Hindlimb muscle (tissue), 1 donor: ENCODE measurements at regions not wholly inside any gene's neighbourhood (a gene's known extent, or its start where the extent isn't known, plus 50 kb on each side); places are given as distances from the start of the nearest gene placed in this dataset.
A peak's percentile ranks its signal among the peaks of the same experiment; 100 is the strongest.

Experiments
- DNase-seq: peaks from one replicate; pipeline ENCODE4 v3.0.0-alpha.2; 2013

DNA sequence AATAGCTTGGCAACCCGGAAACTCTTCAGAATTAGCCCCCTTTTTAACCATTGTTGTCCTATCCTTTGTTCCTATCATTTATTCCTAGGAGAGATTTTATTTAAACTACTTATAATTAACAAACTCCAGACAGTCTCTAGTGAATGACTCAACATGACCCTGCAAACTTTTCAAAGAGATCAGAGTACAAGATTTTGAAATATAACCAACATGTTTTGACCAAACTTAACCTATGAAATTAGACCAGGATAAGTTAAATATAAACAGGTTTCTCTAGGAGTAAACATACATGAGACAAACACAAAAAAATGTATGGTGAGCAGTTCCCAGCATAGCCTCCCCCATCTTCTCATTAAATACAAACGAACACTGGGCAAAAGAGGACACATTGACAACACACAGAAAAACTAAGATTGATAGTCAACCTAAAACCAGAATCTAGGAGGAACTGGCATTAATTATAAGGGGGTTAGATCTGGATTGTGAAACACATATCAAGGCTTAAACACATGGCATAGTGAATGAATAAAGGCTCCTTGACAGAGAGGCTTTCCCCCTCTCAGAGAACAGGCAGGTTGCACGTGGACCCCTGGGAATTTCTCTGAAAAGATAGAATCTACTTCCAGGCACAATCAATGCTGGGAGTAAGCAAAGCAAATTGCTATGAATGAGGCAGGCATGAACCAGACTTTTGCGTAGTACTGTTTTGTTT is 284.1 kb downstream of the IRS1 start:
- DNase-seq: no peak

GRCh38 chr2:226514895-226515294 is 284.7 kb downstream of the IRS1 start:
- DNase-seq: no peak

GRCh38 chr2:226511311-226511710 is 288.3 kb downstream of the IRS1 start:
- no peak for DNase-seq

GRCh38 chr2:226508683-226509082 is 290.9 kb downstream of the IRS1 start:
- no peak for DNase-seq

DNA sequence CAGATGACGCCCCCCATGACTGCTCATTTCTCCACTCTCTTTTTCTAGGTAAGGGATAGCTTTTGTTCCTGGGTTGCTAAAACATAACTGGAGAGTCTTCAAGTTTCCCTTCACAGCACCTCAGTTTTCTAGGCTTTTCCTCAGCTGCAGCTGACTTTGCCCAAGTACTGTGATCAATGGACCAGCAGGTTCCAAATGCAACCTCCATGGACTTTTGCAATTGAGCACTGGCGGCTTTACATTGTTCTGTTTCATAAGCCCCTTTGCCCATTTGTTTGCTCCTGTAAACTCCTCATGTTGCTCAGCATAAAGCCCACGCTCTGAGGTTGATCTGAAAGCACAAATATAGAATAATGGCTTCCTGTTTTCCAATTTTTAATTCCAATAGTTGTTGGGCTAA is 291.6 kb downstream of the IRS1 start:
- no peak for DNase-seq

DNA sequence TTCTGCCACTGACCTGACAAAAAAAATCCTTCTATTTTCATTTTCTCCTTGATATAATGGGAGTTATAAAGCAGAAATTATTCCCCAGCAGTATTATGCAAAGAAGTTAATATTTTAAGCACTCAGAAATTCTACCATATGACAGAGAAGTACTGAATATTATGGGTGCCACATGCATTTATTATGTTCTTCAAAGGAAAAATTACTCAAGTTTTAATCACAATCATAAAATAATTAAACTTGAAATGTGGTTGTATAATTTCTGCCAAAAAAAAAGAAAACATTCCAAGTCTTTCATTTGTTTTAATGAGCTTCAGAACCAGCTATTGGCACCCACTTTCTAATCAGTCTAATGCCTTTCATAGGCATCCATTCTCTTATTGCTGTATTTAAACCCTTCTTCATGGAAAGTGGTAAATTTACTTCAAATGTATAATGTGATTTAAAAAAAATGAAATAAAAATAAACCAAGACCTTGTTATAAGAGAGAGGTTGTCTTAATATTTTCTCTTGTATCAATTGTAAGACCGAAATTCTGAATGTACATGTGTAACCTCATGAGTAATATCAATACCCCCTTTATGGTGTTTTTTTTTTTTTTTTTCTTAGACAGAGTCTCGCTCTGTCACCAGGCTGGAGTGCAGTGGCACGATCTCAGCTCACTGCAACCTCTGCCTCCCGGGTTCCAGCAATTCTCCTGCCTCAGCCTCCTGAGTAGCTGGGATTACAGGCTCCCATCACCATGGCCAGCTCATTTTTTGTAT is 302.3 kb downstream of the IRS1 start:
- no peak for DNase-seq

DNA sequence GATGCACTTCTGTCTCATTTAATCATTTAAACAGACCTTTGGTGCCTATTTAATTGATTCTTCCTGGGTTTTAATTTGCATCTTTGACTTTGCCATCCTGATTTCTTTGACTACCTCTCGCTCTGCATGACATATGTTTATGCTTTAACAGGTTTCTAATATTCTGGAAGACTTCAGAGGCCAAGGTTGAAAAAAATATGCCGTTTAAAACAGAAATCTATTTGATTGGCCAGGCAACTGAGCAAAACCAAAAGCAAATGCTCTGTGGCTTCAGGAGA is 303.4 kb downstream of the IRS1 start:
- DNase-seq: no peak

GRCh38 chr2:226495466-226496272 is 304.0 kb downstream of the IRS1 start:
- DNase-seq: no peak

DNA sequence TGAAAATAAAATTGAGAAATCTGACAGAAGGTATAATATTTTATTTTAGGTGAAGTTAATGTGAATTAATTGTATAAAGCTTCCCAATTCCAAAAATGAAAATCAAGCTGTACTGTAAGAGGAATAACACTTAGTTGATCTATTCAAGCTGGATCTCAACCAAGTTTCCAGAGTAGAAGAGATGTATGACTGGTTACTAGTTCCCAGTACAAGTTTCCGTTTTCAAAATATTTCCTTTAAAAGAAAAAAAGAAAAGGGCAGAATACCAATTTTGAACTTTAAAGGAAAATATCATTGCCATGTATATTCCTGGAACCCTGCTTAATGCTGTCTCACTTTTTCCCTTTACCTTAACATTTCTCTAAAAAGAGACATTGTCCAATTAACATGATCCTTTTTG is 308.5 kb downstream of the IRS1 start:
- peak; percentile 48 for DNase-seq

DNA sequence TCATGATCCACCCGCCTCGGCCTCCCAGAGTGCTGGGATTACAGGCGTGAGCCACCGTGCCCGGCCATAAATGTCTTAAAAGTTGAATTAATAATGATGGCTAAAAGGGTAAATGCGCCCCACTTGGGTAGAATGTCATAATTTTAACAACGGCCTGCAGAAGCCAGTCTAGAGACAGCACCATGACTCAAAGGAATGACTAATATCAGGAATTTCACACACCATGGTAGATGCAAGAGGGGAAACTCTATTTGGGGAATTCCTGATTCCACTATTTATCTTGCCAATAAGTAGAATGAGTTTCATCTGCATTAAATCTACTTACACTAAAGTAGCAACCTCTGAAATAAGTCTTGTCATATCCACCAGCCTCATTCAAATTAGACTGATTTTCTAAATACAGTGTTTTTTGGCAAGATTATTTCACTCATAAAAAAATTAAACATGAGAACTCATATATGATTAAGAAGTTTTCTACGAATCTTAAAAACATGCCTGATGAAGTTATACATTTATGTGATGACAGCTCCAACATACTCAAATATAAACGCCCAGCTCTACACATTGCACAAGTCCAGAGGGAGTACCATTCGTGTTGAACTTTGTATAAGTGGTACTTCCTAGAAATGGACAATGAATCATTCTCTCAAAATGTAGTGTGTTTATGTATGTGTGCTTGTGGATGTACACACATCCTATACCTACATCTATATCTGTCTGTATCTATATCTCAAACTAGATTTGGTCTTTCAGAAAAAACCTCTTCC is 309.7 kb downstream of the IRS1 start:
- no peak for DNase-seq

DNA sequence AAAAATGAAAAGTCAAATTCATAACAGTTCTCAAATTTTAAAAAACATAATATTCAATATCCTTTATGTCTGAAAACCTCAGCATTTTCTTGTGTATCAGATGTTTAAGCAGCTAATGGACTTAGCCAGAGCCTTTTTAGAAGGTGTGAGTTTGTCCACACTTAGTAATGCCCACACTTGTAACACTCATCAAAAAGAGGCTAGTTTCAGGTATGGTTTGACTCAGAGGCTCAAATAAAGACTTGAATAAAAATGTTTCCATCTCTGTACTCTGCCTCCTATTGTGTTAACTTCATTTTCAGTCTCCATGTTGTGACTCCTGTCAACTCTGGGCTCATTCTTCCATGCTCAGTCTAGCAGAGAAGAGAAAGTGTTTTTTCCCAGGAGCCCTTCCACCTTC is 311.6 kb downstream of the IRS1 start:
- no peak for DNase-seq

GRCh38 chr2:226487573-226487972 is 312.0 kb downstream of the IRS1 start:
- no peak for DNase-seq

DNA sequence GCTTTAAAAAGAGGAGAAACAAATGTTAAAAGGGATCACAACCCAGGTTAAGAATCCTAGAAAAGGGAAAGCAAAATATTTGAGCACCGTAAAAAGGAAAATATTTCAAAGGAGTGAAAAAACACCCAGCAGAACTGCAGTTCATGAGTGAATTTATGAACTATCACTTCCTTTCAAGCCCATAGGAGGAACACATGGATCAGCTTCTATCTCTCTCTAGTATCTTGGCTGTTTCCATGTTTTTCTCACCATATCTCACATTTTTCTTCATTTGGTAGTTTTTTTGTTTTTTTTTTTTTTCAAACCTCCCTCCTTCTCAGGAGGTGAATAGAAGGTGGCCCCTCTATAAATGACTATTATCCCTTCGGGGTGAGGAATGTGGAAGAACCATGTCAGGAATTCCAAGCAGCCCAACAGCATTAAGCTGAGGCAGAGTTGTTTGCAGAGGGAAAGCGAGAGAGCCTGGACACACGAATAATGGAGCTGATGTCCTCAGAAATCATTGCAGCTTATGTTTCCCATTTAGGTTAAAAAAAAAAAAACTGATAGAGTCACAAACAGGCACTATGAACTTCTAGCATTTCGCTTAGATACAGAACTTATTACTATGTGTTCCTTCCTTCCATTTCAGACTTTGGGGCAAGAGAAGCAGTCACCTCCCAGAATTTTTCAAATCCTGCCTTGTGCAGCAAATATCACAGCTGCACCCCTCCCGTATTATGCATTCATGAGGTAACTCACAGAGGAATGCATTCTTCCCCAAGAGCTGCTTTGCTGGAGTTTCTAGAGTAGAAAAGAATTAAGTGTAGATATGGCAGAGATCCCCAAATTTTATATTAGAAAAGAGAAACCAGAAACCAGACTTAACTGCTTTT is 315.6 kb downstream of the IRS1 start:
- DNase-seq: no peak

DNA sequence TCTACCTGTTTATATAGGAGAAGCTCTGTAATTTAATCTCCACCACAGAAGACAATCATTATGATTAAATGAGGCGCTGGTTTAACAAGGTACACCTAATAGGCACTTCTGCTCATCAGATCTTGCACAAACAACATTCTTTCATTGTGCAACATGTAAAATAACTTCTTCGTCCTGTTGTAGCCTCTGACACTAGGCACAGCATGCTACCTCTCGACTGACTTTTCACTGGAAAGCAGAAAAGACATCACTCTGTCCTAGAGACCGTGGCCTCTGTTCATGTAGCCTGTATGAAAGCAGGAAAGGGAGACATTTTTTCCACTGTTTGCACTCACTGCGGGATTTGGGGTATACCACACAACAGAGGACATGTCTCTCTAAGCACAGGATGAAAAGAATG is 316.5 kb downstream of the IRS1 start:
- no peak for DNase-seq

GRCh38 chr2:226478109-226478809 is 321.4 kb downstream of the IRS1 start:
- DNase-seq: no peak

GRCh38 chr2:226477221-226478108 is 322.2 kb downstream of the IRS1 start:
- peak; percentile 55 for DNase-seq

- no peak for DNase-seq
Observed at GRCh38 chr2:226475650-226476049, 324.0 kb downstream of the IRS1 start.

DNA sequence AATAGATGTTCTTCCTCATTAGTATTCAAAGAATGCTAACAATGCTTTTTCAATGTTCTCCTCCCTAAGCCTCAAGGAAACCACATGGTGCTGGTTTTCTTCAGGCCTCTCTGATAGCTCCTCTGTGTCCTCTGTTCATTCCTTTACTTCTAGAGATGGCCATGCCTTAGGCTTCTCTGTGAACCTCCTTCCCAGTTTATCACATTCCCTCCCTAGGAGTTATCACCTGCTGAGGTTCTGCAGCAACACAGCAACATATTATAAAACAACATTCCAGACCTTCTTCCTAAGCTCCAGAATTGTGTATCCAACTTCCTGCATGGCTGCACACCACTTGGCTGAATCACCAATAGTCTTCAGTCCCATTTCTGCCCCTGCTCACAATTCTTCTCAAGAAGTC is 325.5 kb downstream of the IRS1 start:
- no peak for DNase-seq

- DNase-seq: no peak
Observed at GRCh38 chr2:226471987-226472470, 327.6 kb downstream of the IRS1 start.

- no peak for DNase-seq
Observed at GRCh38 chr2:226467633-226468032, 332.0 kb downstream of the IRS1 start.
